Glutamatergic neuron (in vitro differentiated cells): ENCODE measurements at regions not wholly inside any gene's neighbourhood (a gene's known extent, or its start where the extent isn't known, plus 50 kb on each side); places are given as distances from the start of the nearest gene placed in this dataset.

Experiments
- DNase-seq: peaks from one replicate; pipeline ENCODE4 v3.0.0; 2022
- H3K27ac Mint-ChIP-seq: one replicate; pipeline ENCODE4 v1.8.0; 2020; ENCODE audit warnings: mild to moderate bottlenecking, mixed read lengths, inconsistent platforms; ENCODE audit not compliant: unreplicated experiment
- H3K27me3 Mint-ChIP-seq: one replicate; pipeline ENCODE4 v1.8.0; 2020; ENCODE audit warnings: mild to moderate bottlenecking, moderate library complexity, mixed read lengths, inconsistent platforms; ENCODE audit not compliant: unreplicated experiment
- H3K36me3 Mint-ChIP-seq: one replicate; pipeline ENCODE4 v1.8.0; 2020; ENCODE audit warnings: mild to moderate bottlenecking, mixed read lengths, inconsistent platforms; ENCODE audit not compliant: unreplicated experiment
- H3K4me1 Mint-ChIP-seq: one replicate; pipeline ENCODE4 v1.8.0; 2020; ENCODE audit warnings: mild to moderate bottlenecking, low read depth, mixed read lengths, inconsistent platforms; ENCODE audit not compliant: unreplicated experiment
- H3K4me3 Mint-ChIP-seq: one replicate; pipeline ENCODE4 v1.8.0; 2020; ENCODE audit warnings: mild to moderate bottlenecking, mixed read lengths, inconsistent platforms; ENCODE audit not compliant: unreplicated experiment
- H3K9me3 Mint-ChIP-seq: one replicate; pipeline ENCODE4 v1.8.0; 2020; ENCODE audit warnings: mild to moderate bottlenecking, moderate library complexity, mixed read lengths, inconsistent platforms; ENCODE audit not compliant: unreplicated experiment
- TF ChIP-seq, protein P1 (sequence below): fragments of 200-600 bp; sonication (generic); IDR thresholded peaks from one replicate; pipeline ENCODE4 v1.5.0; 2021; ENCODE audit not compliant: partially characterized antibody, unreplicated experiment

DNA sequence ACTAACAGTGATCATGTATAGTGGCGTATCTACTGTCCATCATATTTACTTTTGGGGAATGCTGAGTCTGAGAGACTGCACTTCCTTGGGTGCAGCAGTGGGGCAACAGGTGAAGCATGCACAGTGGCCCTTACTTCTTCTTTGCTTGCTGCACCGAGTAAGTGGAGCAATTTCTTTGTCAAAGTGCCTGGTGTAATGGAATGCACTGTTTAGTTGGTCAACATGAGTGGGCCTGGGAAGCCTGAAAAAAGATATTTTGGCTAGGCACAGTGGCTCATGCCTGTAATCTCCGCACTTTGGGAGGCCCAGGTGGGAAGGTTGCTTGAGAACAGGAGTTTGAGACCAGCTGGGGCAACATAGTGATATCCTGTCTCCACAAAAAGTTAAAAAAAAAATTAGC lies 94.9 kb downstream of the OLFM4 start:
- H3K27me3 Mint-ChIP-seq: no peaks in the 10 kb centered on the region
- peaks cover 14% of the 10 kb centered on the region for H3K4me1 Mint-ChIP-seq
- peaks cover 2% of the 10 kb centered on the region for H3K36me3 Mint-ChIP-seq
- no peak overlapping the region for H3K27ac Mint-ChIP-seq
- TF ChIP-seq, protein P1, sequence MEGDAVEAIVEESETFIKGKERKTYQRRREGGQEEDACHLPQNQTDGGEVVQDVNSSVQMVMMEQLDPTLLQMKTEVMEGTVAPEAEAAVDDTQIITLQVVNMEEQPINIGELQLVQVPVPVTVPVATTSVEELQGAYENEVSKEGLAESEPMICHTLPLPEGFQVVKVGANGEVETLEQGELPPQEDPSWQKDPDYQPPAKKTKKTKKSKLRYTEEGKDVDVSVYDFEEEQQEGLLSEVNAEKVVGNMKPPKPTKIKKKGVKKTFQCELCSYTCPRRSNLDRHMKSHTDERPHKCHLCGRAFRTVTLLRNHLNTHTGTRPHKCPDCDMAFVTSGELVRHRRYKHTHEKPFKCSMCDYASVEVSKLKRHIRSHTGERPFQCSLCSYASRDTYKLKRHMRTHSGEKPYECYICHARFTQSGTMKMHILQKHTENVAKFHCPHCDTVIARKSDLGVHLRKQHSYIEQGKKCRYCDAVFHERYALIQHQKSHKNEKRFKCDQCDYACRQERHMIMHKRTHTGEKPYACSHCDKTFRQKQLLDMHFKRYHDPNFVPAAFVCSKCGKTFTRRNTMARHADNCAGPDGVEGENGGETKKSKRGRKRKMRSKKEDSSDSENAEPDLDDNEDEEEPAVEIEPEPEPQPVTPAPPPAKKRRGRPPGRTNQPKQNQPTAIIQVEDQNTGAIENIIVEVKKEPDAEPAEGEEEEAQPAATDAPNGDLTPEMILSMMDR: no peak
- DNase-seq: no peak
- peaks cover 2% of the 10 kb centered on the region for H3K9me3 Mint-ChIP-seq
- H3K4me3 Mint-ChIP-seq: no peak overlapping the region

DNA sequence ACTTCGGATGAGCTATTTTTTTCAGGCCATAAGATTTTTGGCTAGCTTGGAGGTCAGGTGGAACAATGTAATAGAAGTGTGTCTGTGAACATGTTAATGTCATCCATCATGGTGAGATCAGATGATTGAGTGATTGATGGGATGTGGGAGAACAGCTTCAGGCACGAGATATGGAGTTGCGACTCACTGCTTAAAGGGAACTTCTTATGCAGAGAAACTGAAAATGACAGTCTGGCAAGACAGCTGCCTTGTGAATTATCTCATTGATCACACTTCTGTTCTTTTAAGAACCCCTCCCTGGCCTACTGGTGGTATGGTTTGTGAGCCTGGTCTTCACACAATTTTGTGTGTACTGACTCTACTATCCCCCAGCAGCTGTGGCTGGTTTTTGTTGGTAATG lies 96.0 kb downstream of the OLFM4 start:
- H3K27ac Mint-ChIP-seq: no peak overlapping the region
- TF ChIP-seq, protein P1: no peak
- no peaks in the 10 kb centered on the region for H3K36me3 Mint-ChIP-seq
- H3K4me1 Mint-ChIP-seq: peaks cover 14% of the 10 kb centered on the region
- H3K4me3 Mint-ChIP-seq: no peak overlapping the region
- peaks cover 2% of the 10 kb centered on the region for H3K9me3 Mint-ChIP-seq
- no peaks in the 10 kb centered on the region for H3K27me3 Mint-ChIP-seq
- no peak for DNase-seq

DNA sequence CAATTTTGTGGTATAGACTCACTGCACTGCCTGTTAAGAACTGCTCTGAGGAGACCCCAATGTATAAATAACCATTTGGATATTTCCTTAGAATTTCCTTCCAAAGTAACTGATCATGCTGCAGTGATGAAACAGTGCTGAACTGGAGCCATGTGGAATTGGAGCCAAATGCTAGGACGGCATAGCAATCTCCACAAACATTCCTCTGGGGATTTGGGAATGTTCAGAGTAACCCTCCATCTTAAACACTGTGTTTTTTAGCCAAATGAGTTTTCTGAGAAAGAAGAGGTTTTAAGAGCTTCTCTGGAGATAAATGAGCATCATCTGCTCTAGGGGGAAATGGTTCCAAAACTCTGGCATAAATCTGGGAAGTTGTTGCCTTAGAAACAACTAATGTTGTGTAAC lies 98.2 kb downstream of the OLFM4 start:
- no peak for DNase-seq
- H3K36me3 Mint-ChIP-seq: no peaks in the 10 kb centered on the region
- H3K4me3 Mint-ChIP-seq: no peak overlapping the region
- peaks cover 15% of the 10 kb centered on the region for H3K4me1 Mint-ChIP-seq
- H3K27ac Mint-ChIP-seq: no peak overlapping the region
- TF ChIP-seq, protein P1: no peak
- no peaks in the 10 kb centered on the region for H3K27me3 Mint-ChIP-seq
- H3K9me3 Mint-ChIP-seq: peaks cover 2% of the 10 kb centered on the region

DNA sequence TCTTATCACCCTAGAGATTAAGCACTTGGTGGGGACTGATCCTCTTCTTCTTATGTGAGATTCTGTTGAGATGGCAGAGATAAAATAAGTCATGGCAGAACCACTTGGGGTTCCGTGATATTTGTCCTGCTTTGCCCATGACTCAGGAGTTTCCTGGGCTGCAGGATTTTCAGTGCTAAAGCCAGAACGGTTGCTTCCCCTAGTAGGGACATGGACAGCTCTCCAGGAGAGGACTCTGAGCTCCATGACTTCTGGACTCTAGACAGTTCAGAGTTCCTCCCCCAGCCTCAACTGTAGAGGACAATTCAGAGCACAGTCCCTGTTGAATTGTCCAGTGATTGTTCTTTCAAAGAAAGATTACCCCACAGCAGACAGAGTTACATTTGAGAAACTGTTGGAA lies 98.8 kb downstream of the OLFM4 start:
- no peak overlapping the region for H3K4me3 Mint-ChIP-seq
- peaks cover 3% of the 10 kb centered on the region for H3K9me3 Mint-ChIP-seq
- no peak overlapping the region for H3K27ac Mint-ChIP-seq
- no peaks in the 10 kb centered on the region for H3K27me3 Mint-ChIP-seq
- no peak for DNase-seq
- no peaks in the 10 kb centered on the region for H3K36me3 Mint-ChIP-seq
- peaks cover 17% of the 10 kb centered on the region for H3K4me1 Mint-ChIP-seq
- TF ChIP-seq, protein P1: no peak

DNA sequence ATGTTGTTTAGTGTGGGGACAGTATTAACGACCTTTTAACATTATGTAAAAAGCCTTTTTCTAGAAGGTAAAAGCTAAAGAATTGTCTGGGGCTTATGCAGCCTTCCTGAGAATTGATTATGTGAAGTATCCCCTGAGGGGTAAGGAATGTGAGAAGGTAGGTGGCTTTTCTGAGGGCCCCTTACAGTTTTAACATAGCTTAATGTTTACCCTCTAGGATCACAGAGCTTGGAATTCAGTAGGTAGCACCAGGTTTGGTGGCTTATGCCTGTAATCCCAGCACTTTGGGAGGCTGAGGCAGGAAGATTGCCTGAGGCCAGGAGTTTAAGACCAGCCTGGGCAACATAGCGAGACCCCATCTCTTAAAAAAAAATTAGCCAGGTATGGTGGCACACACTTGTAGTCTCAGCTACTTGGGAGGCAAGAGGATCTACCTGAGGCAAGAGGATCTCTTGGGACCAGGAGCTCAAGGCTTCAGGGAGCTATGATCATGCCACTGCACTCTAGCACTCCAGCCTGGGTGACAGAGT lies 101.3 kb downstream of the OLFM4 start:
- Mint-ChIP-seq H3K27me3 (no peaks in the 10 kb centered on the region), H3K9me3 (peaks cover 6% of the 10 kb centered on the region), H3K4me1 (peaks cover 14% of the 10 kb centered on the region), H3K4me3 (no peak overlapping the region), H3K27ac (no peak overlapping the region), H3K36me3 (no peaks in the 10 kb centered on the region)
- no peak for DNase-seq
- TF ChIP-seq, protein P1: no peak
